GM18909 (cell line): ENCODE measurements at regions not wholly inside any gene's neighbourhood (a gene's known extent, or its start where the extent isn't known, plus 50 kb on each side); places are given as distances from the start of the nearest gene placed in this dataset.
"Not testable (repeated sequence)": the region's sequence is repeated elsewhere in the genome, so short reads cannot be mapped to it uniquely, and the experiment has no call there.

Experiments used
- ATAC-seq: cut with Tn5 transposase; IDR thresholded peaks from one replicate; pipeline ENCODE4 v1.9.1; 2021; ENCODE audit warnings: mild to moderate bottlenecking; ENCODE audit not compliant: unreplicated experiment, poor library complexity

- no peak for ATAC-seq
Observed at GRCh38 chr14:65153101-65153500, 50.8 kb upstream of the MAX start.

- ATAC-seq: peak; percentile 68
Observed at GRCh38 chr14:65156568-65157366, 54.5 kb upstream of the MAX start.

GRCh38 chr14:65159281-65160062 lies 57.2 kb upstream of the MAX start:
- peak; percentile 79 for ATAC-seq

GRCh38 chr14:65160091-65160490 lies 57.8 kb upstream of the MAX start:
- ATAC-seq: no peak

- ATAC-seq: no peak
Observed at GRCh38 chr14:65162031-65162430, 59.7 kb upstream of the MAX start.

- ATAC-seq: no peak
Observed at GRCh38 chr14:65164068-65164824, 61.9 kb upstream of the MAX start.

GRCh38 chr14:65164825-65165135 lies 62.5 kb upstream of the MAX start:
- ATAC-seq: no peak

- ATAC-seq: no peak
Observed at GRCh38 chr14:65167072-65167645, 64.8 kb upstream of the MAX start.

- ATAC-seq: no peak
Observed at GRCh38 chr14:65168840-65169239, 66.5 kb upstream of the MAX start.

- peak; percentile 86 for ATAC-seq
Observed at GRCh38 chr14:65169351-65169750, 67.0 kb upstream of the MAX start.

- no peak for ATAC-seq
Observed at GRCh38 chr14:65170318-65170717, 68.0 kb upstream of the MAX start.

GRCh38 chr14:65170768-65171507 lies 68.6 kb upstream of the MAX start:
- peak; percentile 40 for ATAC-seq

GRCh38 chr14:65173973-65174693 lies 71.8 kb upstream of the MAX start:
- no peak for ATAC-seq

- no peak for ATAC-seq
Observed at GRCh38 chr14:65174783-65175182, 72.5 kb upstream of the MAX start.

GRCh38 chr14:65177551-65177950 lies 75.2 kb upstream of the MAX start:
- no peak for ATAC-seq

- not testable (repeated sequence) for ATAC-seq
Observed at GRCh38 chr14:65179231-65179630, 76.9 kb upstream of the MAX start.

GRCh38 chr14:65179918-65180724 lies 77.8 kb upstream of the MAX start:
- peak; percentile 93 for ATAC-seq

GRCh38 chr14:65180725-65181025 lies 78.4 kb upstream of the MAX start:
- ATAC-seq: peak; percentile 4
